GM18511 (cell line): ENCODE measurements at regions not wholly inside any gene's neighbourhood (a gene's known extent, or its start where the extent isn't known, plus 50 kb on each side); places are given as distances from the start of the nearest gene placed in this dataset.

Source experiments
- ATAC-seq: cut with Tn5 transposase; IDR thresholded peaks from one replicate; pipeline ENCODE4 v1.9.1; 2021; ENCODE audit warnings: mild to moderate bottlenecking, moderate library complexity; ENCODE audit not compliant: unreplicated experiment

GRCh38 chr16:6946802-6947201, 385.8 kb upstream of the RBFOX1 start:
- no peak for ATAC-seq

- no peak for ATAC-seq
Measured at GRCh38 chr16:6946106-6946505, 386.5 kb upstream of the RBFOX1 start.

DNA sequence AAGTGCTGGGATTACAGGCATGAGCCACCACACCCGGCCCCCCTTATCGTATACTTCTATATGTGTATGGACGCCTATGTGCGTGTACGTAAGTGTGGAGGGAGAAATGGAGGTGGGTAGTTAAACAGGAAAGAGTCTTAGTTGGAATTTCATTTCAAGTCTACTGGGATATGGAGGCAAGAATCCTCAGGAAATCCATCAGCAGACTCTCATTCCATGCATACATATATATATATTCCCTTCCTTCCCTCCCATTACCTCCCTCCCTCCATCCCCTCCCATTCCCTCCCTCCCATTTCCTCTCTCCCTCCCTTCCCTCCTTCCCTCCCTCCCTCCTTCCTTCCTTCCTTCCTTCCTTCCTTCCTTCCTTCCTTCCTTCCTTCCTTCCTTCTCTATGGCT, 391.7 kb upstream of the RBFOX1 start:
- no peak for ATAC-seq

DNA sequence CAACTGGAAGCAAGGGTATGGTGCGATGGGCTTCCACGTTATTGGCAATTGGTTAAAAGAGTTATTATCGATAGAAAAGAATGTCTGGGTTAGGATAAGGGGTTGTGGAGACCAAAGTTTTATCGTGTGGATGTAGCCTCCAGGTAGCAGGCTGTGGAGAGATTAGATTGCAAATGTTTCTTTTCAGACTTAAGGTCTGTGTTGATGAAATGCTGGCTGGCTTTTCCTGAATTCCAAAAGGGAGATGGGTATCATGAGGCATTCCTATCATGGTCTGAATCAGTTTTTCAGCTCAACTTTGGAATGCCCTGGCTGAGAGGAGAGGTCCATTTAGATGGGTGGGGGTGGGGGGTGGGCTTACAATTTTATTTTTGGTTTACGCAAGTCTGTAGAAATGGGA, 395.0 kb upstream of the RBFOX1 start:
- no peak for ATAC-seq

DNA sequence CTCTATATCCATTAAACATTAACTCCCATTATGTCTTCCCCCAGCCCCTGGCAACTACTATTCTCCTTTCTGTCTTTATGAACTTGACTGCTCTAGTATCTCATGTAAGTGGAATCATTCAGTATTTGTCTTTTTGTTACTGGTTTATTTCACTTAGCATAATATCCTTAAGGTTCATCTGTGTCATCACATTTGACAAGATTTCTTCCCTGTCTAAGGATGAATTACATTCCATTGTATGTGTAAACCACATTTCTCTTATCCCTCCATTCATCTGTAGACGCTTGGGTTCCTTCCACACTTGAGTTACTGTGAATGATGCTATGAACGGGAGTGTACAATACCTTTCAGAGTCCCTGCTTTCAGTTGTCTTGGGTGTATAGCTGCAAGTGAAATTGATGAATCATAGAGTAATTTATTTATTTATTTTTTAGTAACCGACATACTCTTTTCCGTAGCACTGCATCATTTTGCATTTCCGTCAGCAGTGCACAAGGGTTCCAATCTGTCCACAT, 399.7 kb upstream of the RBFOX1 start:
- ATAC-seq = no peak

- ATAC-seq = no peak
Measured at GRCh38 chr16:6929868-6930267, 402.8 kb upstream of the RBFOX1 start.

DNA sequence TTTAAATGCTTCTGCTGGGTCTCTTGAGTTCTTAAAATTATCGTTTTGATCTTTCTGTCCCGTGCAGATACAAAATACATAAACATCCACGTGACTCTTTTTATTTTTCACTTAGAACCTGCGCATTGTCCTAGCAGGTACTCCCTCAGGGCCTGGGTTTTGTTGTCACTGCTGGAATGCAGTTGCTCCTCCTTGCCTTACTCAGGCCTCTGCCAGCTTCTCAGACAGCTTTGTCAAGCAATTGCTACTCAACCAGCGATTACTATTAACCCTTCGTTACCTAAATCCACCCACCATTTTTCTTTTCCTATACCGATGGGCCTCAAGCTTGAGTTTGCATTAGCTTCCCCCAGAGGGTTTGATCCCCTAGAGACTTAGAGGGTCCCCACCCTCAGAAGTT, 405.9 kb upstream of the RBFOX1 start:
- ATAC-seq = no peak

DNA sequence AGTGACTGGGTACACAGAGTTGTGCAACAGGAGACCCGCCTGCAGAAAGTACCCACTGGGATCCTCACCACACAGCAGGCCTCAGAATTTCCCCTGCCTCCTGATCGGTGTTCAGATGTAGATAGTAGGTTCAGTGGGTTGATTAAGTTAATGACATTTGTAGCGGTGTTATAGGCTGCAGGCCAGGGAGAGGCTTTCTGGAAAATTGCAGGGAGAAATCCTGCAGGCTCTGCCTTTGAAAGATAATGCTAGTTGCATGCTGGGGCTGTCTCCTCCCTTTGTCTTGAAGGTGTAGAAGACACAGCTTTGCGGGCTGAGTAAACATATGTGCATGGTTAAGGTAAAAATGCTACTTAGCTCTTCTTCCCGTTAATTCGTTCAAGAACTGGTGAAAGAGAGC, 406.3 kb upstream of the RBFOX1 start:
- no peak for ATAC-seq

GRCh38 chr16:6918646-6919045, 414.0 kb upstream of the RBFOX1 start:
- no peak for ATAC-seq

DNA sequence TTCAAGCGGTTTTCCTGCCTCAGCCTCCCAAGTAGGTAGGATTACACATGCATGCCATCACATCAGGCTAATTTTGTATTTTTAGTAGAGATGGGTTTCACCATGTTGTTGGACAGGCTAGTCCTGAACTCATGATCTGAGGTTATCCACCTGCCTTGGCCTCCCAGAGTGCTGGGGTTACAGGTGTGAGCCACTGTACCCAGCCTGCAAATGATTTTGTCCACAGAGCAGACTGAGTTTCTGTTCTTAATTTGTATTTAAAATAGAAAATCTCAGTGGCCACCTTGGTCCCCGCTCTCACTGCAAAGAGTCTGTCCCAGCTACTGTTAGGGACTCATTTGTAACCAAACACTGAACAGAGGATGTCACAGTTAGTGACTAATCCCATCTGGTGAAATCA, 415.7 kb upstream of the RBFOX1 start:
- no peak for ATAC-seq

GRCh38 chr16:6913566-6913965, 419.1 kb upstream of the RBFOX1 start:
- no peak for ATAC-seq

GRCh38 chr16:6910301-6910700, 422.3 kb upstream of the RBFOX1 start:
- no peak for ATAC-seq

DNA sequence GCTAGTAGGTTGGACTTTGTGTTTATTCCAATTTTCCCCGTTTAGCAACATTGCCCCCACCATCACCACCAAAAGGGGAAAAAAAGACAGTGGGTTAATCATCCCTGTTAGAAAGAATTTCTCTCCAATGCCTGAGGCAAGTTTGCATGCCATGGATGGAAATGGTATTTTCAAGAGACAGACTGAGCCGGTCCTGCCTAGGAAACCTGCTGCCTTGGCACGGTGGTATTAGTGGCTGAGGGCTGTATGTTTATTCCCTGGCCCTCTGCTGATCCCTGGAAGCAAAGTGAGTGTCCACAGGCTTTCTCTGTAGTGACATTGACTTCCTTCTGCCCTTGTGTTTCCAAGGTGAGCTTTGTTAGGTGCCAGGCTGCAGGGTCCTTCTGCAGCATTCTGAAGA, 427.0 kb upstream of the RBFOX1 start:
- ATAC-seq = no peak

GRCh38 chr16:6903671-6904070, 429.0 kb upstream of the RBFOX1 start:
- no peak for ATAC-seq

- ATAC-seq = no peak
Measured at GRCh38 chr16:6898896-6899295, 433.7 kb upstream of the RBFOX1 start.

GRCh38 chr16:6897876-6898485, 434.7 kb upstream of the RBFOX1 start:
- no peak for ATAC-seq

GRCh38 chr16:6892966-6893365, 439.7 kb upstream of the RBFOX1 start:
- no peak for ATAC-seq

- ATAC-seq = no peak
Measured at GRCh38 chr16:6891496-6891895, 441.1 kb upstream of the RBFOX1 start.

GRCh38 chr16:6888531-6888930, 444.1 kb upstream of the RBFOX1 start:
- ATAC-seq = no peak

- ATAC-seq = no peak
Measured at GRCh38 chr16:6884002-6884401, 448.6 kb upstream of the RBFOX1 start.

GRCh38 chr16:6880263-6880662, 452.4 kb upstream of the RBFOX1 start:
- no peak for ATAC-seq

DNA sequence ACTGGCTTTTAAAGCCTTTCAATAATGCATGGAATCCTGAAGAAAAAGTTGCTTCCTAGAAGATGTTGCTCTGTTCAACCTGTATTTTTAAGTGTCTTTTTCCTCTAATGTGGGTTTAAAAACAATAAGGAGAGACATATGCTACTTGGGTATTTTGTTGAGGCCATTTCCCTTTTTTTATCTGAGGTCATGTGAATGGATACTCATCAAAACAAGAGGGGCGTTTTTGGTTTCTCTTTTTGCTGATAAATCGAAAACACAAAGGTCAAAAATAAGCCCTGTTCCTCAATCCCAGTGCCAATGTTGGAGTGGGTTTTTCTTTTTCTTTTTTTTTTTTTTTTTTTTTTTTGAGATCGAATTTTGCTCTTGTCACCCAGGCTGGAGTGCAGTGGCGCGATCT, 468.0 kb upstream of the RBFOX1 start:
- ATAC-seq = no peak

DNA sequence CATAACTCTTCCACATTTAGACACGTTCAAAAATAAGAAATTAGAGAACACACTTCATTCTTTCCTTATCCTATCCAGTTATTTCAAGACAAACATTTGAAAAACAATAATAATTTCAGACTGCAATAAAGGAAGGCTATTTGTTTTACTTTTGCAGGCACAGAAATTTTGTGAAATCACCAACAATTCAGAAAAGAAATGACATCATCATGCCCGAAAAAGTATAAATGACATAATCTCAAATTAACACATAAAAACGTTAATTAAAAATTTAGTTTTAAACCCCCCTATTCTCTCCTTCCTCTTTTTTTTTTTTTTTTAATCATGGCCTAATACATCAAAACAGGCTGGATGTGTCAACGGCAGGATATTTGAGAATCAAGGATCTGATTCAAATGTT, 468.4 kb upstream of the RBFOX1 start:
- ATAC-seq = no peak
